HG03175 (cell line): ENCODE measurements at regions not wholly inside any gene's neighbourhood (a gene's known extent, or its start where the extent isn't known, plus 50 kb on each side); places are given as distances from the start of the nearest gene placed in this dataset.
"Not testable (repeated sequence)": the region's sequence is repeated elsewhere in the genome, so short reads cannot be mapped to it uniquely, and the experiment has no call there.

ENCODE experiments used
- ATAC-seq: cut with Tn5 transposase; IDR thresholded peaks from one replicate; pipeline ENCODE4 v1.9.1; 2021; ENCODE audit warnings: mild to moderate bottlenecking, moderate library complexity; ENCODE audit not compliant: unreplicated experiment

GRCh38 chrX:56125946-56126345 lies 106.2 kb upstream of the KLF8 start:
- ATAC-seq = no peak

- ATAC-seq = no peak
Observed at GRCh38 chrX:56130031-56130430, 102.1 kb upstream of the KLF8 start.

GRCh38 chrX:56130436-56130835 lies 101.7 kb upstream of the KLF8 start:
- no peak for ATAC-seq

GRCh38 chrX:56164135-56164534 lies 68.0 kb upstream of the KLF8 start:
- not testable (repeated sequence) for ATAC-seq
